Fibroblast of upper back skin (primary cell): ENCODE measurements at regions not wholly inside any gene's neighbourhood (a gene's known extent, or its start where the extent isn't known, plus 50 kb on each side); places are given as distances from the start of the nearest gene placed in this dataset.
A peak's percentile ranks its signal among the peaks of the same experiment; 100 is the strongest.
"Not testable (repeated sequence)": the region's sequence is repeated elsewhere in the genome, so short reads cannot be mapped to it uniquely, and the experiment has no call there.

Experiments used
- DNase-seq: peaks from one replicate; pipeline ENCODE4 v3.0.0-alpha.2; 2013

DNA sequence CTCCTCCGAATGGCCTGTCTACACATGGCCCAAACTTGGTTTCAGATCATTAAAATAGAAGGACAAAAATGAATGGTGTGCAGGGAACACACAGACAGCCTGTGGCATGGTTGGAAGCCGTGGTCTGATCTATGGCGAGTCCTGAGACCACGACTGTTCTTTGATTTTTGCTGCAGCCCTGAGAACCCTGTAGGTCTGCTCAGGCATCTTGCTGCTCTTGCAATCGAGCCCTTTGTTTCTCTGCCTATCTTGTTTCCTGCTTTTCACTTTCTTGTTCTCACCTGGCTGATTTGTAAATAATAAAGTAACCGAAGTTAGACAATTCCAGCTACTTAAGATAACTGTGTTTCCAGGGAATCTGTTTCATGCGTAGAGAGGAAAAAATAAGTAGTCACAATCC, 54.1 kb upstream of the NBPF9 start:
- not testable (repeated sequence) for DNase-seq

DNA sequence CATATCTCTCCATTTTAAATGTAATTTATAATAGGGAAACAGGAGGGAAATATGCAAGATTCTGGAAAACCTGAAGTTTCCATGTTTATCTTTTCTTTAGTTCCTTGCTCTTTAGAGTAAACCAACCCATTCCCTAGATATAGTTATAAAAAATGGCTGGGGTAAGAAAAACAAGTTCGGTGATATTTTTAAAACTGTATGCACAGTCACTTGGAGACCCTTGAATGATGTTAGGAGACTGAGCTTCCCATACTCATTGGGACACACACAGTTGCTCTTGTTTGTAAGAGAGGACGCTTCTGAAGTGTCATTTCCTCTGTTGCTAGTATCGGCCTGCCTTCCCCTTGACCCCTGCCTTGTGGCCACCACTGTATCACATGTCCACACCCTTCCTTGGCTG, 55.0 kb upstream of the NBPF9 start:
- not testable (repeated sequence) for DNase-seq

DNA sequence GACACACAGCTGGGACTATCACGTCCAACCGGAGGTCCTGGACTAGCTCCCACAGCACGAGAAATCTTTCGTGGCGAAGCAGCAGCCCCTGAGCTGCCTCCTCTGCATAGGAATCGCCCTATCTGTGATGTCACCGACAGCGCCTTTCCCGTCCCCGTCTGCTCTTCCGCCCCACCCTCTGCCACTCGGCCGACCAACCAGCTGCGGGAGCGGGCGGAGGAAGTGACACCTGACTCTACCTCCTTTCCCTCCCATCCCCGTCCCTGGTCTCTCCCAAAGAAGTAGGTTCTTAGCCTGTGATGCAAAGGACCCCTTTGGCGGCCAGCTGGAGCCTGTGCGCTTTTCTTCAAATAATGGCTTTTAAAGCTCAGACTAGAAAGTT, 59.7 kb upstream of the NBPF9 start:
- DNase-seq, result not testable (repeated sequence)

- DNase-seq, result not testable (repeated sequence)
Observed at GRCh38 chr1:149174765-149175164, 71.4 kb upstream of the NBPF9 start.

- not testable (repeated sequence) for DNase-seq
Observed at GRCh38 chr1:149175812-149176211, 72.5 kb upstream of the NBPF9 start.

GRCh38 chr1:149176453-149177316, 73.3 kb upstream of the NBPF9 start:
- DNase-seq, result peak; percentile 37

- not testable (repeated sequence) for DNase-seq
Observed at GRCh38 chr1:149190742-149191141, 87.4 kb upstream of the NBPF9 start.

DNA sequence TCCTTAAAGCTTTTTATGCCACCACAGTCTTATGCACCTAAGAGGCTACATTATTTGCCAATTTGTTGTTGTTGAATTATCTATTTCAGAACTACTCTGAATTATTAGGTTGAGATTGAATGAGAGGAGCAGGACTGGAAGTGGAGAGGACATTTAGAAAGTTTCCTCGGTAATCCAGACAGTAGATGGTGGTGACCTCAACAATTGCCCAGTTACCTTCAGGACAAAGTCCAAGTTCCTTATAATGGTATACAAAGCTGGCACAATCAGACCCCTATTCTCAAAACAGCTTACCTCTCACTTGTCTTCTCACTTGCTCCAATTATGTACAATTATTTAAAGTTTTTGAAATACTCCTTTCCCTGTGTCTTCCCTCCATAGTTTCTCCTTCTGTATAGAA, 93.3 kb upstream of the NBPF9 start:
- DNase-seq, result not testable (repeated sequence)

DNA sequence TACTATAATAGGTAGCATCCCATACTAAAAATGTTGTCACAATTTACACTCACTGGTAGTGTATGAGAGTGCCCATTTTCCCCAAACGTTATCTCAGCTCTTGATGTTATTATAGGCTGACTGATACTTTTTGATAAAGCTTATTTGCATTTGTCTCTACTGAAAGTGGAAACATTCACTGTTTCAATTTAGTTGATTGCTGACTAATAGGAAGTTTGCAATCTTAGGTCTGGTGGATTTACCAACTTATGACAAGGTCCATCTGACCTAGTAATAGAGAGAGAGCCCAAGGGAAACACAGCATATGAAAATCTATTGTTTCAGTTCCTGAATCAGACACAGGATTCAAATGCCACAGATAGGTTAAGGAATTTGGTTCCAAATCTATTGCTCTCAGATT, 97.2 kb upstream of the NBPF9 start:
- peak; percentile 40 for DNase-seq

- not testable (repeated sequence) for DNase-seq
Observed at GRCh38 chr1:149202283-149202682, 98.9 kb upstream of the NBPF9 start.

DNA sequence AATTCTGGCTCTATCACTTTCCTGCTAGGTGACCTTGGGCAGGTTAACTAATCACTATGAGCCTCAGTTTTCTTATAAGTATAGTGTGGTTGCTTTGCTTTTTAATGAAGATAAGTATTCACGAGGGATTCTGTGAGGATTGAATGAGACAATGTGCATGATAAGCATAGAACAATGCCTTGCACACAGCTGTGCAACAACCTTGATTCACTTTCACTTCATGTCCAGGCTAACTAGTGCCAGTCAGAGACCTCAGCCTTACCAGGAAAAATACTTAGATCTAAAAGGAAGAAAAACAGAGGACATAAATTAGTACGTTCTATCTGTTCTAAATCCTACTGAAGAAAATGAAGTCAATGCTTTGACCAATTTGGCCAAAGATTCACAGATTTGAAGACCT, 101.0 kb upstream of the NBPF9 start:
- not testable (repeated sequence) for DNase-seq

GRCh38 chr1:149208836-149209235, 105.5 kb upstream of the NBPF9 start:
- not testable (repeated sequence) for DNase-seq

DNA sequence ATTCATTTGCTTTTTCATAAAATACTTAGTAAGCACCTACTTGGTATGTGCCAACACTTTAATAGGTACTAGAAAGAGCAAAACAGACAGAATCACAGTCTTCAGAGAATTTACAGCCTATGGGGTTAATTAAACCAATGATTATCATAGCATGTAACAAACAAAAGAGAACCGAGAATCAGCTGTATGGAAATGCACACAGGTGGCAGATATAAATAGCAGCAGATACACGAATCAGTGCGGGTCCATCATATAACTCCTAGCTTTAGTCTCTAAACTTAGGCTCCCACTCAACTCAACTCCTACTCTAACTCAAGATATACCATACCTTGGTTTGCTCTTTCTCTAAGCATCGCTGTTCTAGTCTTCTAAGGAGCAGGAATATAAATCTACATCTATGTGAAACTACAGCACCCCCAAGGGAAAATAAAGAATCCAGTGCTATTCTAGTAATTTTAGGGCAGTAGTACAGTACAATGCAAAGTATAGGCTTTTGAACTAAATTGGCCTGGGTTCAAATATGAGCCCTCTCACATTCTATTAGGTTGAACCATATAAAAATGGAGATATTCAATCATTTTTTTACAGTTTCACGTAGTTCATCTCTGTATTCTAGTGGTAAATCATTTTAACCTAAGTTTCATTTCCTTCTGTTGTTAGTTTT, 108.5 kb upstream of the NBPF9 start:
- DNase-seq, result not testable (repeated sequence)

DNA sequence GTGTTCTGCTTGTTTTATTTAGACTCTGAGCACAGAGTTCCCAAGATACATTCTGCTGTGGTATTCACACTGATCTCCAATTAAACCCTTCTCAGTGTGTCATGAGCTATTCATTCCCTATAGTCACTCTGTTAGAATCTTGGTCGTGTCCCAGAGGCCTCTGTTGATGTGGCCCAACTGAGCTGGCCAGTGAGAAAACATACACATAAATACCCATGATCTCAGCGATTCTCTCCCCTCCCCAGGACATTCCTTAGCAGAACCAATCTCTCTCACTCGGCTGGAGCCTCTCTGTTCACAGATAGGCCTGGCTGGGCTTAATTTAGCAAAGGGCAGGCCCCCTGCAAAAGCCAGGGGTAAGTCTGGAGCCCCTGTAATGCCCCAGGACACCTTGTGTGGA, 109.6 kb upstream of the NBPF9 start:
- not testable (repeated sequence) for DNase-seq

GRCh38 chr1:149213673-149214072, 110.3 kb upstream of the NBPF9 start:
- not testable (repeated sequence) for DNase-seq

DNA sequence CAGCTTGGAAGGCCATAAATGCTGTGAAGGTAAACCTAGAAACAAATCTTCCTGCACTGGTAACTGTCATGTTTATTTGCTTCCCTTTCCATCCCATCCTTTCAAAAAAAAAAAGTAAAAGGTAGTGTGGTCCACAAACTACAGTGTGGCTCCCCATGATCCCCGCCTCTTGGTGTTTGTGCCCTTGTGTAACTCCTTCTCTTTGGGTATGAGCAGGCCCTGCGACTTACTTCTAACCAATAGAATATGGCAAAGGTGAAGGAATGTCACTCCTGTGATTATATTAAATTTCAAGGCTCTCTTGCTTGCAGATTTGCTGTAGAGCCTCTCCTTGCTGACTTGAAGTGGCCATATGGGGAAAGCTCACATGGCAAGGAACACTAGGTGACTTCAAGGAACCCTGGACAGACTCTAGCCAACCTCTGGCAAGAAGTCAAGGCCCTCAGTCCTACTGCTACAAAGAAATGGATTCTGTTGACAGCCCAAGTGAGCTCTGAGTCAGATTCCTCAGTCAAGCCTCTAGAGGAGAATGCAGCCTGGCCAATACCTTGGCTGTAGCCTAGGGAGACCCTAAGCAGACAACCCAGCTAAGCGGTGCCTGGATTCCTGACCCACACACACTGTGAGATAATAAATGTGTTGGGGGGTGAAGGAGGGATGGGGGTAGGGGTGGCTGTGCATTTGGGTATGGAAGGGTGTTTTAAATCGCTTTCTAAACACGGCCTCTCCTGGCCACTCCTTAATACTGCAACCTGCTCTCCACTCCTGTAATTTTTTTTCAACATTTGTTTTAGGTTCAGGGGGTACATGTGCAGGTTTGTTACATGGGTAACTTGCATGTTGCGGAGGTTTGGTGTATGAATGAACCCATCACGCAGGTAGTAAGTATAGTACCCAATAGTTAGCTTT, 115.0 kb upstream of the NBPF9 start:
- not testable (repeated sequence) for DNase-seq

- DNase-seq, result not testable (repeated sequence)
Observed at GRCh38 chr1:149219539-149219938, 116.2 kb upstream of the NBPF9 start.

DNA sequence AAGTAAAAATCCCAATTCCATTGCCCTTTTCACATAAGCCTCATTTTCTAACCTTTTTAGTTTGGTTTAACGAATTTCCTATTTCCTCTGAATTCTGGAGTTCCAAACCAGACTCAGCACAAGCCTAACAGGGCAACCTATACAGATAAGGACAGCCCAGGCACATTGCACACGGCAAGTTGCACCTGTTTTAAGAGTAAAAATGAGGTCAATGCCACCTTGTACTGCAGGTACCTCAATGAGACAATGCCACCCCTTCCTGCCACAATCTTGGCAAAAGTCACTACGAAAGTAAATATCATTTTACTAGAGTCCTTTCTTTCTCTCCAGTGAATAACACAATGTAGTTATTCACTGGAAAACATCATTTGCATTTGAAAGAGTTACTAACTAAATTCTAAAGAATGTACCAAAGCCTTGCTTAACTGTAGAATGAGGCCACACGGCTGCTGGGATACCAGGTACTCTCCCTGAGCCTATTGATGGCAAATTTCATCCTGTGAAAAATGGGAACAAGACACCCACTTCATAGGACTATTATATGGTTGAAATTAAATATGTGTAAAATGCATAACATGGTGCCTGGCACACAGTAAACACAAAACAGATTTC, 117.2 kb upstream of the NBPF9 start:
- not testable (repeated sequence) for DNase-seq

DNA sequence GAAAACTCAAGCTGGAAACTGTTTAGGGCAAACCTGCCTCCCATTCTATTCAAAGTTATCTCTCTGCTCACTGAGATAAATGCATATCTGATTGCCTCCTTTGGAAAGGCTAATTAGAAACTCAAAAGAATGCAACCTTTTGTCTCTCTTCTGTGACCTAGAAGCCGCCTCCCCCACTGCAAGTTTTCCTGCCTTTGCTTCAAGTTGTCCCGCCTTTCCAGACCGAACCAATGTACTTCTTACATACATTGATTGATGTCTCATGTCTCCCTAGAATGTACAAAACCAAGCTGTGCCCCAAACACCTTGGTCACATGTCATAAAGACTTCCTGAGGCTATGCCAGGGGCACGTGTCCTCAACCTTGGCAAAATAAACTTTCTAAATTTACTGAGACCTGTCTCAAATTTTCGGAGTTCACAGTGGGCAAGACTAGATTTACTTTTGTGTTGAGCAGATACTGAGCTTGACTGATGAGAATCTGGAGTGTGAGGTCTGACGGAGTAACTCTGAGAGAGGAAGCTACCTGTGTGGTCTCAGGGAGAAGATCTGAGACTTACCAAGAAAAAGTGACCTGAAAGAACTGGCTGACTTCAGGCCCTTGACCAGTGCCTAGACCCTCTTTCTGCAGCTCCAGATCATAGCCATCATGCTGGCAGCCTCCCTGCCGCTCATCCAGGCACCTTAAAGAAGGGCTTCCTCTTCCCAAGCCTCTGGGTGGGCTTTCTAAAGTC, 124.7 kb upstream of the NBPF9 start:
- DNase-seq, result not testable (repeated sequence)

- DNase-seq, result not testable (repeated sequence)
Observed at GRCh38 chr1:149228672-149229585, 125.6 kb upstream of the NBPF9 start.

GRCh38 chr1:149229813-149230212, 126.5 kb upstream of the NBPF9 start:
- DNase-seq, result not testable (repeated sequence)
